Heart right ventricle (tissue), 16 donors: ENCODE measurements at regions not wholly inside any gene's neighbourhood (a gene's known extent, or its start where the extent isn't known, plus 50 kb on each side); places are given as distances from the start of the nearest gene placed in this dataset.

Source experiments
- ATAC-seq, 8 donors: fragments of 200-7000 bp; cut with Tn5 transposase; one replicate each; pipeline ENCODE4 v1.9.1; 2020; ENCODE audit warnings: mild to moderate bottlenecking in 8 of 8, moderate library complexity in 8 of 8, moderate number of reproducible peaks in 1 of 8
- DNase-seq, 2 donors: peaks; one replicate each; pipeline ENCODE4 v3.0.0-alpha.2; 2020
- H3K27ac ChIP-seq, 10 donors: fragments of 200-600 bp; sonication (generic) in 2 of 10; one replicate each; pipeline versions ENCODE4 v1.5.0 to v1.8.0; 2020 to 2022; ENCODE audit warnings: mild to moderate bottlenecking in 3 of 10
- H3K27me3 ChIP-seq, 7 donors: fragments of 200-600 bp; one replicate each; pipeline ENCODE4 v1.8.0; 2021 to 2022; ENCODE audit warnings: mild to moderate bottlenecking in 2 of 7
- H3K36me3 ChIP-seq, 9 donors: fragments of 200-600 bp; sonication (generic) in 1 of 9; one replicate each; pipeline versions ENCODE4 v1.5.0 to v1.8.0; 2020 to 2022; ENCODE audit warnings: mild to moderate bottlenecking in 2 of 9
- H3K4me1 ChIP-seq, 9 donors: fragments of 200-600 bp; sonication (generic) in 1 of 9; one replicate each; pipeline versions ENCODE4 v1.5.0 to v1.8.0; 2020 to 2022; ENCODE audit warnings: mild to moderate bottlenecking in 4 of 9
- H3K4me3 ChIP-seq, 10 donors: fragments of 200-600 bp; sonication (generic) in 2 of 10; one replicate each; pipeline versions ENCODE4 v1.5.0 to v1.8.0; 2020 to 2022; ENCODE audit warnings: mild to moderate bottlenecking in 7 of 10, moderate library complexity in 2 of 10
- H3K9me3 ChIP-seq, 11 donors: fragments of 200-600 bp in 10 of 11; sonication (generic) in 2 of 11; one replicate each; pipeline versions ENCODE4 v1.5.0 to v1.8.0; 2013 to 2022; ENCODE audit warnings: mild to moderate bottlenecking in 2 of 11, control low read depth in 1 of 11, moderate library complexity in 1 of 11
- CTCF ChIP-seq, 9 donors: fragments of 200-600 bp; sonication (generic) in 2 of 9; IDR thresholded peaks; one replicate each; pipeline versions ENCODE4 v1.5.0 to v1.8.0; 2021 to 2022; ENCODE audit warnings: antibody characterized with exemption in 9 of 9, mild to moderate bottlenecking in 5 of 9, moderate library complexity in 1 of 9
- WGBS, 2 donors: extraction: QIAGEN DNeasy Blood & Tissue Kit; methylation state at CpG; one replicate each; pipeline ENCODE4 v1.1.7; 2013; ENCODE audit warnings: inconsistent platforms in 1 of 2; 5-methylcytosine and 5-hydroxymethylcytosine counted together
- intact Hi-C, 10 donors: fragments of 100-400 bp; cut with DNase I; formaldehyde crosslinking; loops; one replicate each; pipeline versions ENCODE4 v1.11.1 to v1.14.2; 2022
- donor health status: Arrhythmogenic right ventricular cardiomyopathy.
- donor health status: ischemic (EF 13 %, LVEDD 7.1; RV severe dilation, severe dysfunction).
- donor health status: healthy with polysubstance abuse.
- donor health status: DM: no; HTN: yes; CAD: no.
- donor health status: DM: no; HTN: no; CAD: no.
- donor health status: ischemic (EF 25% LVEDD 6.9; RV normal size, moderate dysfunction).
- donor health status: ischemic (EF 25% LVEDD 5.7; RV mildly dilated, moderate dysfunction).
- donor health status: healthy.
- donor health status: DM: yes; HTN: yes; CAD: no.
- donor health status: Ischemic cardiomyopathy.
- donor health status: ischemic (EF 35%, LVEDD 5.7; RV mildly dilated, moderate dysfunction).
- donor health status: nonischemic (EF 11% LVEDD 7.7; RV severe dilation, severe dysfunction).
- donor health status: DM: yes; HTN: yes; CAD: no.
- donor health status: PGD.
- donor health status: ischemic (EF 29% LVEDD 5.4; RV normal size, mild dysfunction).
- donor health status: nonischemic (EF 23%, LVEDD 6.1; RV moderate dilation, normal function).

GRCh38 chr2:5007596-5007995 is 684.6 kb upstream of the SOX11 start:
- intact Hi-C loops: no loop called here
- ATAC-seq (no peak), DNase-seq (no peak)
- no peak for TF ChIP-seq CTCF (IDR thresholded peaks at IDR 0.05)
- no peaks in the 10 kb centered on the region for H3K4me1 ChIP-seq
- peaks cover 0 to 12% (median 0%) of the 10 kb centered on the region in 11 donors for H3K9me3 ChIP-seq
- no peaks in the 10 kb centered on the region for H3K27me3 ChIP-seq
- 60 to 61% methylated on average over 5 of the region's 5 CpGs for WGBS, 2 donors
- no peak overlapping the region for H3K4me3 ChIP-seq
- no peak overlapping the region for H3K27ac ChIP-seq
- H3K36me3 ChIP-seq: no peaks in the 10 kb centered on the region

- Histone ChIP-seq H3K9me3 (peaks cover 0 to 44% (median 0%) of the 10 kb centered on the region in 11 donors), H3K36me3 (no peaks in the 10 kb centered on the region), H3K27ac (no peak overlapping the region), H3K27me3 (no peaks in the 10 kb centered on the region), H3K4me1 (no peaks in the 10 kb centered on the region), H3K4me3 (no peak overlapping the region)
- DNase-seq: no peak
- no peak for TF ChIP-seq CTCF (IDR thresholded peaks at IDR 0.05)
- ATAC-seq: no peak
- WGBS, 2 donors: 81 to 88% methylated on average over 5 of the region's 5 CpGs
- intact Hi-C loops: no loop called here
Observed at GRCh38 chr2:5019324-5019723, 672.9 kb upstream of the SOX11 start.

GRCh38 chr2:5020116-5020875 is 671.9 kb upstream of the SOX11 start:
- 25 to 33% methylated on average over 8 of the region's 8 CpGs for WGBS, 2 donors
- Histone ChIP-seq H3K27ac (no peak overlapping the region), H3K9me3 (peaks cover 0 to 49% (median 0%) of the 10 kb centered on the region in 11 donors), H3K27me3 (no peaks in the 10 kb centered on the region), H3K36me3 (no peaks in the 10 kb centered on the region), H3K4me3 (no peak overlapping the region), H3K4me1 (no peaks in the 10 kb centered on the region)
- no peak for TF ChIP-seq CTCF (IDR thresholded peaks at IDR 0.05)
- ATAC-seq (no peak), DNase-seq (no peak)
- intact Hi-C loops: no loop called here

- H3K4me1 ChIP-seq: no peaks in the 10 kb centered on the region
- intact Hi-C loops: no loop called here
- H3K4me3 ChIP-seq: no peak overlapping the region
- no peaks in the 10 kb centered on the region for H3K27me3 ChIP-seq
- 50 to 56% methylated on average over 2 of the region's 2 CpGs for WGBS, 2 donors
- ATAC-seq (no peak), DNase-seq (no peak)
- H3K36me3 ChIP-seq: no peaks in the 10 kb centered on the region
- no peak for TF ChIP-seq CTCF (IDR thresholded peaks at IDR 0.05)
- H3K27ac ChIP-seq: no peak overlapping the region
- peaks cover 0 to 46% (median 0%) of the 10 kb centered on the region in 11 donors for H3K9me3 ChIP-seq
Observed at GRCh38 chr2:5021136-5021535, 671.0 kb upstream of the SOX11 start.
